Forelimb muscle (tissue), 1 donor: ENCODE measurements at regions not wholly inside any gene's neighbourhood (a gene's known extent, or its start where the extent isn't known, plus 50 kb on each side); places are given as distances from the start of the nearest gene placed in this dataset.
"Not testable (repeated sequence)": the region's sequence is repeated elsewhere in the genome, so short reads cannot be mapped to it uniquely, and the experiment has no call there.

ENCODE experiments used
- DNase-seq: peaks from one replicate; pipeline ENCODE4 v3.0.0-alpha.2; 2013; ENCODE audit warnings: low read depth

DNA sequence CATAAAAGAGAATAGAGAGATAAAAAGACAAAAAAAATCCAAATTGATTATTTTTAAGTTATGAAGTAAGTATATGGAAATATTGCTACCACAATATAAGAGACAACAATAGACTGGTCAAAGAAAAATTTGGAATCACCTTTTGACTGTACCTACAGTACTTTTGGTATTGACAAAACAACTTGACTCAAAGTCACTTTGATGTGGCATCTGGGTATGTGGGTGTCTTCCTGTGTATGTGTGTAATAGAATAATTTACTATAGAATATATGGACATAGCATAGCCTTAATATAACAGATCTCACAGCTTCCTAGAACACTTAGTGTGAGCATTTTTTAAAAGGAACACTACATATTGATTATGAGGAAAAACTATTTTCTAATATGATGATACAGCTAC is 1016.2 kb upstream of the PCDH20 start:
- no peak for DNase-seq

GRCh38 chr13:62418872-62419271 is 1003.2 kb upstream of the PCDH20 start:
- DNase-seq = no peak

DNA sequence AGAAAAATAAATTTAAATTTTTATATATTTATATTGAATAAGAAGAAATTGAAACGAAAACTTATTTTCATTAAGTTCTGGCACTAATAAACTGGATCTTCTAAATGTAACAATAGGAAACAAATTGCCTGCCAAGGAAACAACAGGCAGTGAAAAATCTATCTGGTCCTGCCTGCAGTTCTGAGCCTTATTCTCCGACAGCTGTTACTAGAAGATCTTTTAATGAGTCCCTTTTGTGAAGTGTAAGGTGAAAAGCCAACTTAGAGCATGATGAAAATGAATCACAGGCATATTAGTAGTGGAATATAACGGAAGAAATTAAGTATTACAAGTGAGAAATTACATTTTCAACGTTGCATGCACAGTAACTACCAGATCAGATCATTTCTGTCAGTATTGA is 1002.7 kb upstream of the PCDH20 start:
- no peak for DNase-seq

GRCh38 chr13:62407871-62408270 is 992.2 kb upstream of the PCDH20 start:
- no peak for DNase-seq

GRCh38 chr13:62388515-62388914 is 972.9 kb upstream of the PCDH20 start:
- DNase-seq = no peak

DNA sequence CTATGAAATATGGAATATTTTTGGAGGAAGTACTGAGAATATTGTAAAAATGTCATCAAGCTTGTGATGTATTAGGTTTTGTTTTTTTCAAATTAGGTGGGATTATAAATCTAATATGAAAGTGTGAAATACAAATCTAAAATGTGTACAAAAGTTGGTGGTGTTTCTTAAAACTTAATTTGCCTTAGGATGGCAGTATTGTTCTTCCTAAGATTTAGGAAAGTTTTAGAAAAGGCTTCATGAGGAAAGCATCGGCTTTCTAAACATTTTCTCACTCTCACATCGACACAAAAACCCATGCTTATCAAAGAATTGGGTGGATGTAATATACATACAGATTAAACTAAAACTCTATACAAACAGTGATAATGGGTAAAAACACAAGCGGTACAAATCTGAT is 972.0 kb upstream of the PCDH20 start:
- no peak for DNase-seq

GRCh38 chr13:62379241-62379640 is 963.6 kb upstream of the PCDH20 start:
- DNase-seq = not testable (repeated sequence)

DNA sequence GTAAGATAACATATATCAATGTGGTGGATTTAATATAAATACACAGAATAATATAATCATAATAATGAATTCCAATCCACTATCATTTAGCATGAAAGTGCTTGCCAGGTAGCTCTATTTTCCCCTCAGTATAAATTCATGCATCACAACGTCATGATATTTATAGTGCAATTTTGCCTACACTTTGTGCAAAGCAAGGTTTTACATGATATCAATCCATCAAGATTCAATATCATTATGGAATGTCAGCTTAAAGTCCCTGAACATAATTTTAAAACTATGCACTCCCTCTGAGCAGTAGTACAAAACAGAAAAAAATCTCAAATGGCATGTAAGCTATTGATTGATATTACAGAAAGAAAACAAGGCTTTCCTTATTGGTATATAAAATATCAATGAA is 962.2 kb upstream of the PCDH20 start:
- DNase-seq = no peak

- no peak for DNase-seq
These were observed 960.0 kb upstream of the PCDH20 start for GRCh38 chr13:62375653-62376052.

DNA sequence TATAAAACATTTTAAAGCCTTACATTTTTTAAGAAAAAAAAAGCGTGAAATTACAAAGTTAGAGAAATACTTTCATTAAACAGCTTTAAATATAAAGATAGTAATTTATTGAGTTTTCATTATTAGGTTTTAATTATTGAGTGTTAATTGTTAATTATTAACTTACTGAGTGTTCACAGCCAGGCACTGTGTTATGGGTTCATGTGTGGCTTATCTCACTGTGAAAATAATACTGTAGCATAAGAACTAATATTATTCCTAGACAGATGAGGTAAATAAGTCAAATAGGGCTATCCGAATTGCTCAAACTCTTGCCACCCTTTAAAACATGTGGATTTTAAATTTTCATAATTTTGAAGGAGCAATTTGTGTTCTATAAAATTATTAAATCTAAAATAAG is 956.1 kb upstream of the PCDH20 start:
- no peak for DNase-seq

- not testable (repeated sequence) for DNase-seq
These were observed 952.3 kb upstream of the PCDH20 start for GRCh38 chr13:62367971-62368370.

- DNase-seq = no peak
These were observed 945.0 kb upstream of the PCDH20 start for GRCh38 chr13:62360609-62361008.

DNA sequence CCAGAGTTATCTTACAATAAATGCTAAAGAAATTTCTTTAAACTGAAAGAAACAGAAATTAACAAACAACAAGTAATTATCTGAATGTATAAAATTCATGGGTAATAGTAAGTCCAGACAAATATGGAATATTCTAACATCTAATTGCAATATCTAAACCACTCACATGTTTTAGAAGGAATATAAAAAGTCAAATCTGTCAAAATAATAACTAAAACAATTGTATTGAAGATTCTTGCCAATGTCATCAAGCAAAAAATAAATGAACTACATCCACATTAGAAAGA is 942.9 kb upstream of the PCDH20 start:
- DNase-seq = no peak

DNA sequence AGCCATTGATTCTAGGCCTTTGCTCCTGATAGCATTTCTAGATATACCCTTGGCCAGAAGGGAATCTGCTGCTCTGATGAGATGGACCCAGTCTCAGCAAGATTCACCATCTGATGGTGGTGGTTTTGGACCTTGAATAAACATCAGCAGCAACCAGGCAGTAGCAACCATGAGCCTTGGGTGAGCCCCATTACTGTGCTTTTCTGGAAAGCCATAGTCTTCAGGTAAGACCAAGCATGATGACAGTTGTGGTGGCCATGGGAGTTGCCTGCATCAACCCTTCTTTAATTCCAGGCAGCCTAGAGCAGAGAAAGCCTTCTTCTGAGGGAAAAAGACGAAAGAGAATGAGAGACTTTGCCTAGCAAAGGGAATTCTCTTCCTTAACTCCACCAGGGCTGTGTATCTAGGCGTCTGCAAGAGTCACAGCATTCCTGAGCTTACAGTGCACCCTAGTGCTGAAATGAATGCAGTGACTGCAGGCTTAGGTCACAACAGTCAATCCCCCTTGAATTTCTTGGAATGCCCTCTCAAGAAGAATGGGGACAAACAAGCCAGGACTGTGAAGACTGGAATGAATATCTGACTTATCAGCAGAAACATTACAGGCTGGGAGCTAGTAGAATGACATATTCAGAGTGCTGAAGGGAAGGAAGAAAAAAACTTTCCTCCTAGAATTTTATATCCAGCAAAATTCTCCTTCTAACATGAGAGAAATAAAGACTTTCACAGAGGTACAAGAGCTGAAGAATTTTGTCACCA is 942.4 kb upstream of the PCDH20 start:
- DNase-seq = peak; percentile 0

GRCh38 chr13:62356977-62357376 is 941.3 kb upstream of the PCDH20 start:
- no peak for DNase-seq

DNA sequence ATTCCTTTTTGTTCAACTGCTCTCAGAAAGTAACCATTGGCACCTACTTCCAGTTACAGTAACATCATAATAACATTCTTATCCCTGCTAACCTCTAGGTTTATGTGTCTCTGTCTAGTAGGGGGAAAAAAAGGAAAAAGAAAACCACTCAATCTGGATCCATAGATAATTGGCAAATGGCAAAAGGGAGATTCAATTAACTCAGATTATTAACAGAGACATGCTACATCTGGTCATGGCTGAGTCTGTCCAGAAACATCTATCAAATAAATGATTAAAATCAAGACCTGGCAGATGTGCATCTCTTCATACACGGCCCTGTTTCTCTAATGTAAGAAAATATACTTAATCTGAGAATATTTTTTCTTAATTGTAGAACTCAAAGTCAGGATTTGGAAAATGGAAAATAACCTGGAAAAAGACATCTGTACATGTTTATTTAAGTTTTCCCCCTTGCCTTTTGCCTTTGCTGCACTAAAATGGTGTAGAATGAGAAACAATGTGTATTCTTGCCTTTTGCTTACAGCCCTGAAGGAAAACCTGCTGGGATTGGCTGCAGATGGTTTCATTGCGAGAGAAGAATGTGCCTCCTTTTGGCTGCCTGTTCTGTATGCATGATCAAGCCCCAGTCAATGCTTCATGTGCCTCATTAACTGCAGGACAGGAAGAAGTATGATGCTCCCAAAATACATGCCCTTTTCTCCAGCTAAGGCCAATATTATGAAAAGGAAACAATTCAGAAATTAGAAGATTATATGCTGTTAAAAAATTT is 921.6 kb upstream of the PCDH20 start:
- no peak for DNase-seq

DNA sequence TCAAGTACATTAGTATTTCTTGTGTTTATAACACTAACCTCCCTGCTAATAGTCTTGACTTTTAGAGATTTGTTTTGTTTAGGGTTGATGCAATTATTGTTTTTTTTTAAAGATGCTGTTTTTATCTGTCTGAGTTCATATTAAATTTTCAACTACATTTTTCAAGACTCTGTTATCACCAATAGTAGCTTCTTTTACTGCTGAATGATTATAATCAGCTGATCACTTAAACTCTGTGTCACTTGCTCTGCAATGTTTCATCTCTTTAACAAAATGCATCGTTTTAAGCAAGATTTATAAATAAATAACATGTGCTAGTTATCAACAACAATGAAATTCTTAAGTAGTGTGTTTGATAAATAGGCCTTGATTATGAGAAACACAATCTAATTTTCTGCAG is 920.9 kb upstream of the PCDH20 start:
- no peak for DNase-seq

DNA sequence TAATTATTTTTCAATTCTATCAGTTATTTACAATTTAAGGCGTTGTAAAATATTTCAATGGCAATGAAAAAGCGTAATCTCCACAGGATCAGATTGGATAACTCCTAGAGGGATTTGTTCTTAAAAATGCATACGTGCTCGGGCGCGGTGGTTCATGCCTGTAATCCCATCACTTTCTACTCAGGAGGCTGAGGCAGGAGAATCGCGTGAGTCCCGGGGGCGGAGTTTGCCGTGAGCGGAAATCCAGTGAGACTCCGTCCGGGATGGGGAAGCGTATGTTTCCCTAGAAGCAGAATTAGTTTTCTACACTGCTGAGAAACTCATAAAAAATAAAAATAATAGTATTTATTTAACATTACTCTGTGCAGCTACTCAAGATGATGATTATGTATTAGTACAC is 917.8 kb upstream of the PCDH20 start:
- DNase-seq = no peak

- DNase-seq = no peak
These were observed 915.7 kb upstream of the PCDH20 start for GRCh38 chr13:62331384-62331783.

DNA sequence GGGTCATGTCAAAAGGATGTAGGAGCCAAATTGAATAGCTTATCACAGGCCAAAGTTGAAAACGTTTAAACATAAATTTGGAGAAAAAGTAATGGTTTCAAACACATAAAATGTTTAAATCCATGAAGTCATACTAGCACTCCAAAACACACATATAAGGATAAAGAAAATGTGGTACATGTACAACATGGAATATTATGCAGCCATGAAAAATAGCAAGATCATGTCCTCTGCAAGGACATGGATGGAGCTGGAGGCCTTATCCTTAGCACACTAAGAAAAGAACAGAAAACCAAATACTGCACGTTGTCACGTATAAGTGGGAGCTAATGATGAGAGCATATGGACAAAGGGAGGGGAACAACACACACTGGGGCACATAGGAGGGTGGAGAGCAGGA is 911.7 kb upstream of the PCDH20 start:
- DNase-seq = no peak

- no peak for DNase-seq
These were observed 909.2 kb upstream of the PCDH20 start for GRCh38 chr13:62324842-62325241.

- no peak for DNase-seq
These were observed 906.2 kb upstream of the PCDH20 start for GRCh38 chr13:62321895-62322294.

DNA sequence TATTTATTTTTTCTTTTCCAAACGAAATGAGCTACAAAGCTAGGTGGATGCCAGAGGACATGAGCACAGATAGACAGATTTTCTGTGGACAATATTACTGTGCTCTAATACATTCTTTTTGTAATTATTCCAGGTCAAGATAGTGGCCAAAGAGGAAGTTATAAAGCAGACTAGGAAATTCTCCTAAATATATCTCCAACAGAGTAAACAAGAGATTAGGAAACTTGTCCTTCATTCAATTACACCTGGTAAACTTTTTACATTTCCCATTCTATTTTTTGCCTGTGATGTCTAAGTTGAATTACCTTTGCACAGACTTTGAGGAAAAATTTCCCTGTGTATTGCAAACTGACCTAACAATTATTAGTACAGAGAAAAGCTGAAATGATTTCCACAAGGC is 905.5 kb upstream of the PCDH20 start:
- no peak for DNase-seq
